Inflammatory macrophage (primary cell): ENCODE measurements at regions not wholly inside any gene's neighbourhood (a gene's known extent, or its start where the extent isn't known, plus 50 kb on each side); places are given as distances from the start of the nearest gene placed in this dataset.

Experiments used
- DNase-seq, 2 donors: peaks; one replicate each; pipeline ENCODE4 v3.0.0-alpha.2; 2020 to 2022

DNA sequence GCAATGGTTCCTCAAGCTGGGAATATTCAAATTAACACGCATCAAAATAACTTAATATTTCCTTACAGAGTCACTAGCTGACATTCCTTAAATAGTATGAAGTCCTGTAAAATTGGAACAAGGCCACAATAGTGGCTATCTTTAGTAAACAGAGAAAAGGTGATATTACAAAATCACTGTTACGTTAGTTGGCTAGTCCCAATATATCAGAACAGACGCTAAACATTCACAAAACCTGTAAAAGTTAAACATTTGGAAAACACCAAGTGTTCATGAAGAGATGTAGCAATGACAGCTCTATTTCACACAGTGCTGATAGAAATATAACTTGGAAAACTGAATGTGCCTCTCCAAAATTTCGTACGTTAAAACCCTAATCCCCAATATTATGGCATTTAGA lies 61.0 kb upstream of the FAM47C start:
- DNase-seq: no peak

DNA sequence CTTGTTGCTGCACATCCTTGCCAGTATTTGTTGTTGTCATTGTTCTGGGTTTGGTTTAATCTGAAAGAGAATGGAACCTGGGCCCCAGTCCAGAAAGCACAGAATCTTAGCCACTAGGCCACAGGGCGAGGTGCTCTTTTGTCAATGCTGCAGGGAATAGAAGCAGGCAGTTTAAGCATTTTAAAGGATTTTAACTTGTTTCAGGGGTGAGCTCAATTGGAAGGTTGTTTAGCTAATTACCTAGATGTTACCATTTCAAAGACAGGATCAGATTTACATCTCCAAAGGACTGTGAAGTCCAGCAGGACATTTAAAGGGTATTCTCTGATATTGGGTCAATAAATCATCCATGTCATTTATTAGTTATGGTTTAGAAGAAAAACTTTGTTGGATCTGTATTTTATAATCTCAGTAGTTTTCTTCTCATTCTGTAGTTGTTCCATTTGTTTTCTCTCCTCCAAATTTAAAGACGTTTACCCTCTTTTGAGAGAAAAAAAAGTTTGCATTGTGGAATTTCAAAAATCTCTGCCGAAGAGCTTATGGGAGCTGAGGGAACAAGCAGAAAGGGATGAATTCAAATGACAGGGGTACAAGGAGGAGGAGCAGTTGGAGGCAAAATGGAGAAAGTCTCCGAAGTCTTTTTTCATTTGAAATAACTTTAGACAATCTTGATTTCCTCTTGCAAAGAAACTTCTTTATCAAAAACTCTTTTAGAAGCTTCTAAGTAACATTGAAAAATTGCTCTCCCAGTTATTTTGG lies 57.5 kb upstream of the FAM47C start:
- DNase-seq: no peak

GRCh38 chrX:36957425-36958328 lies 50.5 kb upstream of the FAM47C start:
- no peak for DNase-seq
